ENCODE measurements at regions not wholly inside any gene's neighbourhood (a gene's known extent, or its start where the extent isn't known, plus 50 kb on each side); places are given as distances from the start of the nearest gene placed in this dataset.

GRCh38 chr3:147735616-147736015 lies 326.5 kb downstream of the ZIC1 start:
- TF ChIP-seq POLR2A (IDR thresholded peaks at IDR 0.05) (no peak), CTCF (IDR thresholded peaks at IDR 0.05) (no peak)
- Histone ChIP-seq H3K27me3 (no peaks in the 10 kb centered on the region), H3K27ac (no peak overlapping the region), H3K4me1 (no peaks in the 10 kb centered on the region), H3K4me3 (no peak overlapping the region), H3K9me3 (no peaks in the 10 kb centered on the region), H3K36me3 (no peaks in the 10 kb centered on the region)
- intact Hi-C loops (cut with DNase I) = no loop called here
- DNase-seq = no peak
- WGBS, 2 donors = 43 to 62% methylated on average over 3 of the region's 3 CpGs

- Histone ChIP-seq H3K36me3 (no peaks in the 10 kb centered on the region), H3K27me3 (no peaks in the 10 kb centered on the region), H3K4me3 (no peak overlapping the region), H3K27ac (no peak overlapping the region), H3K4me1 (no peaks in the 10 kb centered on the region), H3K9me3 (no peaks in the 10 kb centered on the region)
- DNase-seq = no peak
- TF ChIP-seq POLR2A (IDR thresholded peaks at IDR 0.05) (no peak), CTCF (IDR thresholded peaks at IDR 0.05) (no peak)
- WGBS, 2 donors = 27 to 48% methylated on average over 2 of the region's 2 CpGs
- intact Hi-C loops (cut with DNase I) = no loop called here
Observed at GRCh38 chr3:147736226-147736625, 327.1 kb downstream of the ZIC1 start.

- no peak for DNase-seq
- no peak for TF ChIP-seq CTCF (IDR thresholded peaks at IDR 0.05)
- no peak for TF ChIP-seq POLR2A (IDR thresholded peaks at IDR 0.05)
- no peak overlapping the region for H3K4me3 ChIP-seq
- no peaks in the 10 kb centered on the region for H3K4me1 ChIP-seq
- H3K9me3 ChIP-seq = no peaks in the 10 kb centered on the region
- intact Hi-C loops (cut with DNase I) = no loop called here
- no peaks in the 10 kb centered on the region for H3K27me3 ChIP-seq
- 57 to 70% methylated on average over 1 of the region's 1 CpG for WGBS, 2 donors
- H3K27ac ChIP-seq = no peak overlapping the region
- no peaks in the 10 kb centered on the region for H3K36me3 ChIP-seq
Observed at GRCh38 chr3:147737376-147737775, 328.2 kb downstream of the ZIC1 start.

GRCh38 chr3:147740928-147741327 lies 331.8 kb downstream of the ZIC1 start:
- H3K27me3 ChIP-seq = no peaks in the 10 kb centered on the region
- WGBS, 2 donors = 75 to 89% methylated on average over 1 of the region's 1 CpG
- H3K27ac ChIP-seq = no peak overlapping the region
- no peak for TF ChIP-seq POLR2A (IDR thresholded peaks at IDR 0.05)
- TF ChIP-seq CTCF (IDR thresholded peaks at IDR 0.05) = no peak
- no peaks in the 10 kb centered on the region for H3K9me3 ChIP-seq
- intact Hi-C loops (cut with DNase I) = no loop called here
- no peak overlapping the region for H3K4me3 ChIP-seq
- no peak for DNase-seq
- no peaks in the 10 kb centered on the region for H3K4me1 ChIP-seq
- no peaks in the 10 kb centered on the region for H3K36me3 ChIP-seq

- Histone ChIP-seq H3K4me3 (no peak overlapping the region), H3K9me3 (no peaks in the 10 kb centered on the region), H3K27me3 (no peaks in the 10 kb centered on the region), H3K27ac (no peak overlapping the region), H3K36me3 (no peaks in the 10 kb centered on the region), H3K4me1 (no peaks in the 10 kb centered on the region)
- 35 to 38% methylated on average over 2 of the region's 2 CpGs for WGBS, 2 donors
- intact Hi-C loops (cut with DNase I) = no loop called here
- no peak for DNase-seq
- TF ChIP-seq CTCF (IDR thresholded peaks at IDR 0.05) (no peak), POLR2A (IDR thresholded peaks at IDR 0.05) (no peak)
Observed at GRCh38 chr3:147744967-147745366, 335.8 kb downstream of the ZIC1 start.

All from esophagus squamous epithelium (tissue), 5 donors.